IMR-90 (cell line): ENCODE measurements at regions not wholly inside any gene's neighbourhood (a gene's known extent, or its start where the extent isn't known, plus 50 kb on each side); places are given as distances from the start of the nearest gene placed in this dataset.

ENCODE experiments used
- ATAC-seq: fragments of 200-7000 bp; cut with Tn5 transposase; 2 replicates; pipeline ENCODE4 v1.9.1; 2020; ENCODE audit warnings: low read depth, mild to moderate bottlenecking, moderate library complexity
- BruUV-seq: library from RNA; stranded (reverse); fragments of 400-500 nt; replicated peaks from 2 replicates; lab custom pipeline; 2021; lab: Mats Ljungman, UMichigan
- CTCF ChIA-PET: fragments of 300-600 bp; formaldehyde crosslinking; extraction: SDS; loops from one replicate; lab custom pipeline; 2021; ENCODE audit warnings: antibody characterized with exemption; lab: Yijun Ruan, JAX
- POLR2A ChIA-PET: fragments of 300-600 bp; sonication (Branson Sonifier 250); formaldehyde crosslinking; loops from one replicate; lab custom pipeline; 2022; ENCODE audit warnings: antibody characterized with exemption; ENCODE audit not compliant: unreplicated experiment; lab: Charles Lee
- DNase-seq: peaks from one replicate; pipeline ENCODE4 v3.0.0; 2013
- H2AFZ ChIP-seq: replicated peaks from 2 replicates; pipeline ENCODE3; 2013; ENCODE audit warnings: low read length, mild to moderate bottlenecking; ENCODE audit not compliant: poor library complexity
- H2AK5ac ChIP-seq: 2 replicates; pipeline ENCODE4 v1.6.1; 2013; ENCODE audit warnings: low read depth, low read length, inconsistent platforms
- H2AK9ac ChIP-seq: replicated peaks from 2 replicates; pipeline ENCODE3; 2013; ENCODE audit warnings: mild to moderate bottlenecking, low read depth, low read length, moderate library complexity; ENCODE audit not compliant: poor library complexity
- H2BK120ac ChIP-seq: 2 replicates; pipeline ENCODE4 v1.6.1; 2013; ENCODE audit warnings: low read depth, low read length, inconsistent platforms
- H2BK15ac ChIP-seq: 3 replicates; pipeline ENCODE4 v1.6.1; 2013; ENCODE audit warnings: low read depth, low read length, inconsistent platforms
- H2BK20ac ChIP-seq: 2 replicates; pipeline ENCODE4 v1.6.1; 2013; ENCODE audit warnings: low read depth, mild to moderate bottlenecking, inconsistent platforms, low read length, moderate library complexity
- H2BK5ac ChIP-seq: 2 replicates; pipeline ENCODE4 v1.6.1; 2013; ENCODE audit warnings: mild to moderate bottlenecking, low read depth, low read length, inconsistent platforms; ENCODE audit not compliant: poor library complexity, severe bottlenecking
- H3K14ac ChIP-seq: replicated peaks from 2 replicates; pipeline ENCODE4 v1.6.1; 2013; ENCODE audit warnings: low read depth, low read length, inconsistent platforms
- H3K18ac ChIP-seq: 2 replicates; pipeline ENCODE4 v1.6.1; 2013; ENCODE audit warnings: low read depth, low read length, control low read depth
- H3K23ac ChIP-seq: 2 replicates; pipeline ENCODE4 v1.6.1; 2013; ENCODE audit warnings: low read depth, low read length, inconsistent platforms
- H3K27ac ChIP-seq: 2 replicates; pipeline ENCODE4 v1.5.1; 2013; ENCODE audit warnings: mild to moderate bottlenecking, control low read depth, low read length; ENCODE audit not compliant: insufficient read depth
- H3K27me3 ChIP-seq: 2 replicates; pipeline ENCODE4 v1.6.1; 2013; ENCODE audit warnings: low read length; ENCODE audit not compliant: control insufficient read depth, insufficient read depth
- H3K36me3 ChIP-seq: 2 replicates; pipeline ENCODE4 v1.6.1; 2013; ENCODE audit warnings: low read length, mixed read lengths; ENCODE audit not compliant: control insufficient read depth, insufficient read depth
- H3K4ac ChIP-seq: 2 replicates; pipeline ENCODE4 v1.6.1; 2013; ENCODE audit warnings: low read depth, low read length, inconsistent platforms
- H3K4me1 ChIP-seq: 2 replicates; pipeline ENCODE4 v1.6.1; 2013; ENCODE audit warnings: low read length, mixed read lengths; ENCODE audit not compliant: control insufficient read depth, insufficient read depth
- H3K4me2 ChIP-seq: 2 replicates; pipeline ENCODE4 v1.6.1; 2013; ENCODE audit warnings: low read depth, mild to moderate bottlenecking, control low read depth, low read length, moderate library complexity
- H3K4me3 ChIP-seq: 2 replicates; pipeline ENCODE4 v1.5.1; 2013; ENCODE audit warnings: low read depth, mild to moderate bottlenecking, control low read depth, low read length, moderate library complexity; ENCODE audit not compliant: insufficient read depth
- H3K56ac ChIP-seq: 2 replicates; pipeline ENCODE4 v1.6.1; 2013; ENCODE audit warnings: low read length, inconsistent platforms; ENCODE audit not compliant: insufficient read depth; ENCODE audit errors: extremely low read depth
- H3K79me1 ChIP-seq, 2 experiments: 2 replicates each; pipeline ENCODE4 v1.6.1; 2013; ENCODE audit warnings: low read length in 2 of 2, inconsistent platforms in 1 of 2, low read depth in 1 of 2
- H3K9ac ChIP-seq: 2 replicates; pipeline ENCODE4 v1.6.1; 2013; ENCODE audit warnings: low read depth, low read length, control low read depth
- H3K9me1 ChIP-seq: 2 replicates; pipeline ENCODE4 v1.6.1; 2013; ENCODE audit warnings: low read length, inconsistent platforms; ENCODE audit not compliant: insufficient read depth
- H3K9me3 ChIP-seq: 2 replicates; pipeline ENCODE4 v1.6.1; 2013; ENCODE audit warnings: low read length; ENCODE audit not compliant: control insufficient read depth, insufficient read depth
- H4K20me1 ChIP-seq: 2 replicates; pipeline ENCODE4 v1.6.1; 2013; ENCODE audit warnings: low read length, inconsistent platforms; ENCODE audit not compliant: insufficient read depth
- H4K5ac ChIP-seq: 2 replicates; pipeline ENCODE4 v1.6.1; 2013; ENCODE audit warnings: mild to moderate bottlenecking, low read depth, low read length, control low read depth
- H4K8ac ChIP-seq, 2 experiments: 2 replicates each; pipeline ENCODE4 v1.6.1; 2013; ENCODE audit warnings: low read depth in 2 of 2, low read length in 2 of 2, control low read depth in 1 of 2, inconsistent platforms in 1 of 2
- H4K91ac ChIP-seq: 2 replicates; pipeline ENCODE4 v1.6.1; 2013; ENCODE audit warnings: low read depth, low read length, inconsistent platforms; ENCODE audit not compliant: insufficient read depth
- BHLHE40 ChIP-seq: fragments of 150-350 bp; IDR thresholded peaks from 2 replicates; pipeline ENCODE4 v1.6.1; 2016; ENCODE audit warnings: mild to moderate bottlenecking, low read depth, low read length
- CEBPB ChIP-seq: IDR thresholded peaks from 2 replicates; pipeline ENCODE4 v1.6.1; 2012; ENCODE audit warnings: low read depth, low read length, improper control_type of control experiment
- CHD1 ChIP-seq: IDR thresholded peaks from 2 replicates; pipeline ENCODE4 v1.6.1; 2012; ENCODE audit warnings: low read depth, low read length, improper control_type of control experiment
- FOS ChIP-seq: fragments of 150-350 bp; IDR thresholded peaks from 2 replicates; pipeline ENCODE4 v1.6.1; 2016; ENCODE audit warnings: low read depth, low read length
- MAFK ChIP-seq: IDR thresholded peaks from 2 replicates; pipeline ENCODE4 v1.6.1; 2012; ENCODE audit warnings: low read depth, low read length, improper control_type of control experiment
- MAZ ChIP-seq: IDR thresholded peaks from 2 replicates; pipeline ENCODE4 v1.6.1; 2012; ENCODE audit warnings: low read depth, mild to moderate bottlenecking, low read length, improper control_type of control experiment, moderate library complexity, borderline replicate concordance
- MXI1 ChIP-seq: IDR thresholded peaks from 2 replicates; pipeline ENCODE4 v1.6.1; 2012; ENCODE audit warnings: low read depth, mild to moderate bottlenecking, low read length, moderate library complexity, borderline replicate concordance
- POLR2A ChIP-seq: IDR thresholded peaks from 2 replicates; pipeline ENCODE4 v1.6.1; 2012; ENCODE audit warnings: mild to moderate bottlenecking, low read depth, low read length
- RAD21 ChIP-seq: IDR thresholded peaks from 2 replicates; pipeline ENCODE4 v1.6.1; 2012; ENCODE audit warnings: low read length, improper control_type of control experiment
- RFX5 ChIP-seq: IDR thresholded peaks from 2 replicates; pipeline ENCODE4 v1.8.0; 2012; ENCODE audit warnings: low read depth, mild to moderate bottlenecking, low read length, moderate library complexity
- SMC3 ChIP-seq: fragments of 150-350 bp; IDR thresholded peaks from 2 replicates; pipeline ENCODE4 v1.6.1; 2016; ENCODE audit warnings: low read depth, mild to moderate bottlenecking, antibody characterized with exemption, low read length, moderate library complexity
- USF2 ChIP-seq: fragments of 150-350 bp; IDR thresholded peaks from 2 replicates; pipeline ENCODE4 v1.6.1; 2017; ENCODE audit warnings: mild to moderate bottlenecking, antibody characterized with exemption, low read length, low read depth
- WGBS, 2 experiments: methylation state at CpG; one replicate each; pipeline versions ENCODE4 v1.1.5 to v1.1.7; 2013; ENCODE audit warnings: missing lambda C conversion rate in 2 of 2; ENCODE audit not compliant: insufficient read length in 1 of 2; ENCODE audit errors: extremely low coverage in 2 of 2; 5-methylcytosine and 5-hydroxymethylcytosine counted together
- dilution Hi-C: fragments of 300-500 bp; cut with HindIII; formaldehyde crosslinking; loops from one replicate; pipeline ENCODE4 v1.14.3; 2018; ENCODE audit warnings: low sequenced_read_pairs; ENCODE audit not compliant: unreplicated experiment
- in situ Hi-C: fragments of 300-500 bp; cut with MboI; formaldehyde crosslinking; loops from 3 replicates; pipeline ENCODE4 v1.14.3; 2019; ENCODE audit warnings: low sequenced_read_pairs, inconsistent platforms, mixed read lengths
- intact Hi-C: fragments of 100-400 bp; cut with micrococcal nuclease; formaldehyde crosslinking; loops from 2 replicates; pipeline ENCODE4 v1.10.0; 2022
- TF ChIP-seq, protein P1 (sequence below): conservative IDR thresholded peaks from 2 replicates; pipeline ENCODE4 v1.5.1; 2012; ENCODE audit warnings: mild to moderate bottlenecking, low read depth, low read length, improper control_type of control experiment
- TF ChIP-seq, protein P2 (sequence below): fragments of 150-350 bp; IDR thresholded peaks from 2 replicates; pipeline ENCODE4 v1.6.1; 2016; ENCODE audit warnings: low read depth, mild to moderate bottlenecking, low read length, moderate library complexity, borderline replicate concordance

DNA sequence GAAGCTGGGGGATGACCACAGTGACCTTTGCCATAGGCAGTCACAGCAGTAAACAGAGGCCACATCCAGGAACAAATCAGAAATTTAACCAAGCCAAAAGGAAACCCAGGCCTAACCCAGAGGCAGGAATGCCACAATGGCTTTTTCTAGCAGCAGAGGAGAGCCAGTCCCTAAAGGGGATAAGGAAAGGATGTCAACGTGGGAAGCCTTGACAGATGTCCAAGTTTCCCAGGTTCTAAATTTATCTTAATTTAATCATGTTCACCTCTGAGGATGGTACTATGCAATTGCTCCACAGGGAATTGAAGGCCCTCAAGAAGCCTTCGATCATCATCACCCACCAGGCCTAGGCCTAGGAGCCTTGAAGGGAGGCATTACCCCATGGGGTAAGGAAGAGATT is 374.7 kb downstream of the TNS1 start:
- Histone ChIP-seq H3K9me3 (no peaks in the 10 kb centered on the region), H4K91ac (no peak overlapping the region), H3K23ac (no peak overlapping the region), H3K4me3 (no peak overlapping the region), H4K5ac (peak overlapping the region; percentile 77; the same call in 1 of the 2 replicates), H2AFZ (no peak overlapping the region), H3K4me2 (no peak overlapping the region), H3K56ac (no peak overlapping the region), H3K27ac (peak overlapping the region; percentile 54; the same call in 1 of the 2 replicates), H3K4me1 (peaks cover 15% of the 10 kb centered on the region), H3K18ac (peak overlapping the region; percentile 91), H2AK5ac (no peak overlapping the region), H3K27me3 (peaks cover 8% of the 10 kb centered on the region; the same call in 1 of the 2 replicates), H3K79me1 (no peaks in the 10 kb centered on the region), H3K9ac (no peak overlapping the region), H2BK5ac (no peak overlapping the region), H2AK9ac (no peak overlapping the region), H4K20me1 (no peaks in the 10 kb centered on the region), H4K8ac (no peak overlapping the region), H3K4ac (0 out of 2 replicates have a peak overlapping the region, but pooled peaks have one; percentile 31), H2BK15ac (peak overlapping the region; percentile 57; the same call in 1 of the 3 replicates), H3K9me1 (peaks cover 2% of the 10 kb centered on the region), H2BK20ac (no peak overlapping the region), H2BK120ac (no peak overlapping the region), H3K14ac (no peak overlapping the region), H3K36me3 (no peaks in the 10 kb centered on the region)
- intact Hi-C loops, result loop anchor here (10.0 kb wide), 1 partner anchor 933 kb away; the partner anchor contains the start of gene IGFBP5
- in situ Hi-C loops, result no loop called here
- dilution Hi-C loops, result no loop called here
- DNase-seq (no peak), ATAC-seq (no peak)
- POLR2A ChIA-PET, result no interaction called here
- BruUV-seq, result no TSS peak
- no CpG with 5 or more reads among the region's 2 CpGs for WGBS, 2 experiments
- TF ChIP-seq, protein P1, sequence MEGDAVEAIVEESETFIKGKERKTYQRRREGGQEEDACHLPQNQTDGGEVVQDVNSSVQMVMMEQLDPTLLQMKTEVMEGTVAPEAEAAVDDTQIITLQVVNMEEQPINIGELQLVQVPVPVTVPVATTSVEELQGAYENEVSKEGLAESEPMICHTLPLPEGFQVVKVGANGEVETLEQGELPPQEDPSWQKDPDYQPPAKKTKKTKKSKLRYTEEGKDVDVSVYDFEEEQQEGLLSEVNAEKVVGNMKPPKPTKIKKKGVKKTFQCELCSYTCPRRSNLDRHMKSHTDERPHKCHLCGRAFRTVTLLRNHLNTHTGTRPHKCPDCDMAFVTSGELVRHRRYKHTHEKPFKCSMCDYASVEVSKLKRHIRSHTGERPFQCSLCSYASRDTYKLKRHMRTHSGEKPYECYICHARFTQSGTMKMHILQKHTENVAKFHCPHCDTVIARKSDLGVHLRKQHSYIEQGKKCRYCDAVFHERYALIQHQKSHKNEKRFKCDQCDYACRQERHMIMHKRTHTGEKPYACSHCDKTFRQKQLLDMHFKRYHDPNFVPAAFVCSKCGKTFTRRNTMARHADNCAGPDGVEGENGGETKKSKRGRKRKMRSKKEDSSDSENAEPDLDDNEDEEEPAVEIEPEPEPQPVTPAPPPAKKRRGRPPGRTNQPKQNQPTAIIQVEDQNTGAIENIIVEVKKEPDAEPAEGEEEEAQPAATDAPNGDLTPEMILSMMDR, result no peak
- TF ChIP-seq POLR2A (no peak), FOS (no peak), SMC3 (no peak), MAFK (no peak), RFX5 (no peak), RAD21 (no peak), MXI1 (no peak), CEBPB (no peak), USF2 (no peak), CHD1 (no peak), MAZ (no peak), BHLHE40 (no peak)
- TF ChIP-seq, protein P2, sequence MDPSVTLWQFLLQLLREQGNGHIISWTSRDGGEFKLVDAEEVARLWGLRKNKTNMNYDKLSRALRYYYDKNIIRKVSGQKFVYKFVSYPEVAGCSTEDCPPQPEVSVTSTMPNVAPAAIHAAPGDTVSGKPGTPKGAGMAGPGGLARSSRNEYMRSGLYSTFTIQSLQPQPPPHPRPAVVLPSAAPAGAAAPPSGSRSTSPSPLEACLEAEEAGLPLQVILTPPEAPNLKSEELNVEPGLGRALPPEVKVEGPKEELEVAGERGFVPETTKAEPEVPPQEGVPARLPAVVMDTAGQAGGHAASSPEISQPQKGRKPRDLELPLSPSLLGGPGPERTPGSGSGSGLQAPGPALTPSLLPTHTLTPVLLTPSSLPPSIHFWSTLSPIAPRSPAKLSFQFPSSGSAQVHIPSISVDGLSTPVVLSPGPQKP, result no peak
- CTCF ChIA-PET, result no interaction called here
